8988T (cell line): ENCODE measurements at regions not wholly inside any gene's neighbourhood (a gene's known extent, or its start where the extent isn't known, plus 50 kb on each side); places are given as distances from the start of the nearest gene placed in this dataset.

ENCODE experiments used
- DNase-seq: peaks from one replicate; pipeline ENCODE4 v3.0.0; 2011

DNA sequence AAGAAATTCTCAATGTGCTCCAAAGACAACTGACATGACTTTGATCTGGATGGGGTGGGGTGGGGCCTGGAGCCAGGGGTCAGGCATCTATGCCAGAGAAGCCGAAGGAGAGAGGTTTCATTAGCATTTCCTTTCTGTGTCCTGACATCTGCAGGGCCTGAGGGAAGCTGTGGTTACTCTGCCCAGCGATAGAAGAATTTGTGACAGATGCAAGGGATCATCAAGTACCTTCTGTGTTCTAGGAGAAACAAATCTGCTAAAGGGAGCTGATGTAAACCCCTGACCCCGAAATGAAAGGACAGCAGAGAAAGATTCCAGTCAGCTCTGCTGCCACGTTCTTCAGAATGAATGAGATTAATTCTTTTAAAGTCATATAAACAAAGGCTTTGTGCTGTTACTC, 335.7 kb downstream of the PRELID2 start:
- DNase-seq = no peak

DNA sequence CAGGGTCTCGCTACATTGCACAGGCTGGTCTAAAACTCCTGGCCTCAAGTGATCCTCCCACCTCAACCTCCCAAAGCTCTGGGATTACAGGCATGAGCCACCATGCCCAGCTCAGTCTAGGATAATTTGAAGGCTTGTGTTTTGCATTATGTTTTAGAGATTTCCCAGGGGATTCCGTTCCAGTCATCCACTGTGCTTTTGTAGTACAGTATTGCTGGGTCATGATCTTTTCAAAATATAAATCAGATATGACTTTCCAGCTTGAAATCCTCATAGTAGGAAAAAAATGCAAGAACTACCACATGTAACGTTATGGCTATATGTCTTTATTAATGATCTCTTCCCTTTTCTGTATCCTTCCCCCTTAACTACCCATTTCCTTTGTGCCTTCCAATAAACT, 338.1 kb downstream of the PRELID2 start:
- no peak for DNase-seq

DNA sequence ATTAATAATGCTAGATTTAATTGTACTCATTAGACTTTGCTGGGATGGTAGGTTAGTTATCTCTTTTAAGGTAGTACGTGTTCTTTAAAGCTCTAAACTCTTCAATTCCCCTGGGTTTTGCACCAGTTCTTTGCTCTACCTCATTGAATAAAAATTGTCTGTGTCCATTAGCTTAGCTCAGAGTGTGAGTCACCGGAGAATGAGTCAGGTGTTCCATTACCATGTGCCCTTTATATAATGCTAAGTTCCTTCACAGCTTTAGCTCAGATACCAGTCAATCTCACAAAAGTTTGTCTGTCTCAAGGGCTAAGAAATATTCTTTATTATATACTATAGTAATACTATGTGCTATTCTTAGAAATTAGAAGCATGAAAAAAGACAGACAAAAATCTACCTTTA, 339.4 kb downstream of the PRELID2 start:
- no peak for DNase-seq

DNA sequence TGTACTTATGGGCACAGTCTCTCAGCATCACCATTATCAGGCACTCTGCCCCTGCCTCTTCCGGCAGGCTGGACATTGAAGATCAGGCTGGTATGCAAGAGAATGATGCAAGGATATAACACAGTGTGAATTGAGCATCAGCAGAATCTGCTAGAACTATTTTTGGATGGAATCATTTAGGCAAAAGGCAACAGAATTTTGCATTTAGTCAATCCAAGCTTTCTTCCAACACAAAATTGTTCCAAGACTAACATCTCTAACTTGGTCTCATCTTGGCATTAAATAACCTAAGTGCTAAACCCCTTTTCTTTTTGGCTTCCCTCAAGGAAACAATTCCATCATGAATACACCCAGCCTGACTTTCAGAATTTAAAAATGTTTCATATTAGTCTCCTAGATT, 339.9 kb downstream of the PRELID2 start:
- no peak for DNase-seq

DNA sequence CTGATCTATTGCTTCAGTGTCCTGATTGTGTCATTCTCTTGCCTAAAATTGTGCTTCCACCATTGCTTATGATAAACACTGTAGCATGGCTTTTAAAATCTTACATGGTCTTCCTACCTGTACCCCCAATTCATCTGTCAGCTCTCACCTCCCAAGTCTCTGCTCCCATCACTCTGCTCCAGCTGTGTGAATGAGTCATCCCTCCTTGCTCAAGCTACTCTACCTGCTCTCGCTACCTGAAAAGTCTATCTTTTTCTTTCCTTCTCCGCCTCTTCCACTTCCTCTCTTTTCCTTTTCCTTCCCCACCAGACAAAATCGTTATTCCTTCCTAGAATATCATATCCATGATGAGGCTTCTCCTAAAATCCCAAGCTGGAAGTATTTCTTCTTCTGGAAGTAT, 341.7 kb downstream of the PRELID2 start:
- DNase-seq = no peak

DNA sequence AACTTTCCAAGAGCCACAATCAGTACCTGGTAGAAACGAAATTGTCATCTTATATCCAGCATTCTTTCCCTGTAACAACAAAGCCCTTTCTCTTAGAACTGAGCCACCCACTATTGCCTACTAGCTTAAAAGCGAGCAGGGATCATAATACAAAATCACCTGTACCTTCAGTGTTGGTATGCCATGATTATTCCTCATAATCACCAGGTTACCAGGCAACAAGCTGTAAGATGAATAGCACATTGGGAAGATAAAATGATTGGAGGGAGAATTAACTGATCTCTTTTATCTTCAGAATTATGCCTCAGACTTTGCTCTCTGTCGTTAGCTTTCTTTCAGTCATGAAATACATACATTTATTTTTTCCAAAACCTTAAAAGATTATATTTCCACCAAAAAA, 345.6 kb downstream of the PRELID2 start:
- no peak for DNase-seq

DNA sequence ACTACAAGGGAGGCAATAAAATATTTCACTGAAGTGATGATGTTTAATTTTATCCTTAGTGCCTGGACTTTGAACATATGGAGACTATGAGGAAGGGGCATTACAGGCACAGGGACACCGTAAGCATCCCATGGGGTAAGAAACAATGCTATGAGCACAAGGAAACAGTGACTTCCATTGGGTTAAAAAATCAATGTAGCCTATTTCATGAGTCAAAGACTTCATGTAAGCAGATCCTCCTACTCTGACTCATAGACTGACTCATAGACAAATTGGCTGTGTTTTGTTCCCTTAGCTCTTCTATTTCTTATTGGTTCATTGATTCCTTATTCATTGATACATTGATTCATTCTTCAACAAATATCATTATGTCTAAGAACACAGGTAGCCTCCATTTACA, 351.0 kb downstream of the PRELID2 start:
- DNase-seq = no peak

DNA sequence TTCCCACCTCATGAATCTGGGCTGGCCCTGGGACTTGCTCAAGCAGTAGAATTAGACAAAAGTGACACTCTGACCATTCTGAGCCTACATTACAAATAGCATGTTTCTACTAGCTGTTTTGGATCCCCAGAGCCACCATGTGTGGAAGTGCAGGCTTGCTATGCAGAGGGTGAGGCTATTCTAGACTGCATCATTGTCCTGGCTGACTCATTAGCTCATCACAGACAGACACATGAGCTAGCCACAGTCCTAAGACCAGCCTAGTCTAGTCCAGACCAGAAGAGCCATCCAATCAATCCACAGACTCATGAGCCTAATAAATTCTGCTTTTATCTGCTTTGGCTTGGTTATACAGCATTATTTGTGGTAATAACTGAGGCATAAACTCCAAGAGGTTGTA, 351.9 kb downstream of the PRELID2 start:
- no peak for DNase-seq

DNA sequence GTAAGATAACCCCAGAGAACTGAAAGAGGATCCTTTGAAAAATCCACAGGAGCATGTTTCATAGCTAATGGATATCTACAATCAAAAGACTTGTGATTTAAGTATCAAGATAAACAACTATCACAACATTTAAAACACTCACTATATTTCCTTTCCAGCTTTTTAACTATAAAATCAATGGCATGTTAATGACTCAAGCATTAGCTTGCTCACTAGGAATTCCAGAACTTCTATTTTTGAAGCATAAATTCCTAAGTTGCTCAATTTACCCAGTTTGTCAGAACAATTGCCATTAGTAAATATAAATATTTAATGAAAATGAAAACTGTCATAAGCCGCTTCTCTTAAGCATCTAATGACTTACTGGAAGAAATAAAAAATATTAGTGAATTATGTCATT, 355.3 kb downstream of the PRELID2 start:
- DNase-seq = no peak

DNA sequence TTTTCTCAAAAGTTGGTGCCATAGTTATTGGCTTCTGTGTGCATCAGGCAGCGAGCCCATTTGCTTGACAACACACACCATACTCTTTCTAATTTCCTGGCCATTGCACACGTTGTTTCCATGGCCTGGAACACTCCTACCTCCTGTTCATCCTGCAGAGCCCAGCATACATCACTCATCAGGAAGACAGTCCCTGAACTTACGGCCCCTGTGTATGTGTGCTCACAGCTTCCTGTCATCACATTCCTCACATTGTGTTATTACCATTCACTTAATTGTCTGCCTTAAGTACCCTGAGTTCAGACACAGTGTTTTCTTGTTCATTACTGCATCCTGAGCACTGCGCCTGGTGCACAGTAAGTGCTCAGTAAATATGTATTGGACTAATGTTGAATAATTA, 355.9 kb downstream of the PRELID2 start:
- DNase-seq = no peak

DNA sequence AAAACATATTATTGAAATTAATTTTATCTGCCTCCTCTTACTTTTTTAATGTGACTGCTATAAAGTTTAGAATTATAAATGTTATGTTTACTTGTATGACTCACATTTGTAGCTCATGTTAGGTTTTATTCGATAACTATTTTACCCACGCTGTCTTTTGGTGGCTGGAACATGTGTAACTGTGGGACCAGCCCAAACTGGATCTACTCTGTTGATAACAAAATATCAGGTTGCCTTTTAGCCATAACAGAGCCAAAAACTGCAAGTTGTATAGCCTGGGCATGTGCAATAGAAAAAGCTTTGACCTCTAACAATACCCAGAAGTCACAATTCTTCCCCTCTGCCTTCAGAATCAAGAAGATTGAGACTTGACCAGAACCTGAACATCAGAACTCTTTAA, 356.5 kb downstream of the PRELID2 start:
- DNase-seq = no peak

DNA sequence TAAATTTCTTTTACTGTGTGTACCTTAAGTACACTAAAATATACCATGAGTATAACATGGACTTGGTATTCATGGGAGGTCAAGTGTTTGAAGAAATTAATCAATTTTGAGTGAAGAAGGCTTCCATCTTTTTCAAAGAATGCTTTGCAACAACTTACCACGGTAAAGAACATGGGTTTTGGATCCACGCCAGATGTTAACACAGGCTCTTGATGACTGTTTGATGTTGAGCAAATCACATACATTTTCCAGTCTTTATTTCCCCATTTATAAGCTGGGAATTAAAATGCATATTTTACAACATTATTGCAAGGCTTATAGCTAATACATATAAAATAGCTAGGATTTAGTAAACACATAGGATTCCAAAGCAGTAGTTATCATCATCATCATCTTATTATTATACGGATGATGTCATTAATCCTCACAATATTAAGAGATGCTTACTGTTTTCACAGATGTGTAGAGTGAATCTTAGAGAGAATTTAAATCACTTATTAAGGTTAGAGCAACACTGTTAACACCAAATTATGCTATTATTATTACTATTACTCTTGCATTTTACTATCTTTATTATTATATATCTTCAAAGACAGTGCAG, 362.0 kb downstream of the PRELID2 start:
- no peak for DNase-seq

DNA sequence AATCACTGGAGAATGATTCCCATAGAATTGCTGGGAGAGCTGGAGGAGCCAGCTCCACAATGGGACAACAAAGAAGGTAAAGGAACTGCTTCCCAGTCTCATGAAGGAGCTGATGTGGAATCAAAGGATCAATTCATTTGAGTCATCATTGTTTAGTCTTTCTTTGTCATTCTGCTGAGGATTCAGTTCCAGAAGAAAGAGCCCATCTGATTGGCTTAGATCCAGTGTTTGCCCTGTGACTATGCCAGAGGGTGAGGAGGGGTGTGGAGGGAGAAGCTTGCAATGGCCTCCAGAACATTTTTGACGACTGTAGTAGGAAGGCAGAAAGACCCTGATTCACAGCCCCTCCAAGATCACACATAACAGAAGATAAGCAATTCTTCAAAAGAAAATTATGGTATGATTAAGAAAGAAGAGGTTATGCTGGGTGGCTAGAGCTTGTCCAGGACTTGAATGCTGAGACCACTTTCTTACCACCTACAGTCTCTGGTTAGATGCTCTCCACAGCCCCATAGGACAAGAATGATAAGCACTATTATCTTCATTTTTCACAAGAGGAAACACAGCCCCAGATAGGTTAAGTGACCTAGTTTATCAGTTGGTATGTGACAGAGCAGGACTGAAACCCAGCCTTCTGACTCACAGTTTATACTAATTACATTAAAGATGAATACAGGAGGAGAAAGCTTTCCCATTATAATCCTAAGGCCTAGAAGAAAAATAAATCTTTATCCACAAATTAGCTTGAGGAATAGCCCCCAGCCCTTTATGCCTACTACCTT, 363.1 kb downstream of the PRELID2 start:
- no peak for DNase-seq

DNA sequence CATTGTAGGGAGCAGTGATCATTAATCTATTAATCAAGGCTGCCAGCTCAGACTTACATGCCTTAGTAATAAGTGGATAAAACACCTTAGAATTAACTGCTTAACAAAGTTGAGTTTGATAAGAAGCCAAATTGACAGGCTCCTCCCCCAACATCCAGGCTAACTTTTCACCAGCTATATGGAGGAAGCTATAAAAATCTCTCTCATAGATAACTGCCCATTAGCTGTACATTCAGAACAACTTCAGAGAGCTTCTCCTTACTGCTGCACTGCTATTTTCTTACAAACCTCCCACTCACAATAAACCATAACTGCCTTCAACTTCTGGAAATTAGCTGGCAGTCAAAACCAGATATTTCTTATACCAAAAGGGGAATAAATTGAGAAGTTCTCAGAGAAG, 364.1 kb downstream of the PRELID2 start:
- DNase-seq = no peak

DNA sequence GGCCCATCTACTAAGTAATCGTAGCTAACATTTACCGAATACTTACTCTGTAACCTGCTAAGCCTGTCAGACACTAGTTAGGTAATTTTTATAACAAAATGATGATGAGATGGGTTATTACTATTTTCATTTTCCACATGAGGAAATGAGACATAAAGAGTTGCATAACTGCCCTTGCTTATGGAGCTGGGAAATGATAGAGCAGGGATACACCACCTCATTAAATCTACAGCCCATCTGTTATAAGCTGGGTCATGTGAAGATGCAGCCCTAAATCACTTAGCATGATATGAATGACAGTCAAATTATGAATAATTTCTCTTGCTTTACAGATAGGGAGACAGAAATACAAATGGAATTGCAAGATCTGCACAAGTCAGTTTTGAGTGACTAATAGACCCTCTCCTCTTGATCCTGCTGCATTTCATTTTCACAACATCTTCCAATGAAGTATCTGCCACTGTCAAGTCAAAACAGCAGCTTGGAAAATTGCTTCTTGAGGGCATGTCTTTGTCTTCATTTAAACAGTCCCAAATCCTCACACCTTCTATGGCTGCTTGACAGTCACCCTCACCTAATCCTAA, 364.7 kb downstream of the PRELID2 start:
- DNase-seq = no peak

DNA sequence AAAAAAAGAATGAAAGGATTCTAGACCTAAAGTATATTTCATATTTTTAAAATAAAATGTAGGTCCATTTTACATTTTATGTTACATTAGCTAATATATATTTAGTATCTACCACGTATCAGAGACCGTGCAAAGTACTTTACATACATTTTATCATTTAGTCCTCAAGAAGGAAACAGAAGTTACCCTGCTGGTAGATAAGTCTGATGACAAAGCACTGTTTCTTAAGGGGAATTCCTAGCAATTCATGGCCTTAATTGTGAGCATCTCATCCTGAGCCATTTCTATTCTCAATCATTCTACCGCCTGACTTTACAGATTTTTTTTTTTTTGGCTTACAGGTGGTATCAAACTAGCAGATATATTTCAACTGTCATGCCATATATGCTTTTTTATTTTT, 367.7 kb downstream of the PRELID2 start:
- no peak for DNase-seq

DNA sequence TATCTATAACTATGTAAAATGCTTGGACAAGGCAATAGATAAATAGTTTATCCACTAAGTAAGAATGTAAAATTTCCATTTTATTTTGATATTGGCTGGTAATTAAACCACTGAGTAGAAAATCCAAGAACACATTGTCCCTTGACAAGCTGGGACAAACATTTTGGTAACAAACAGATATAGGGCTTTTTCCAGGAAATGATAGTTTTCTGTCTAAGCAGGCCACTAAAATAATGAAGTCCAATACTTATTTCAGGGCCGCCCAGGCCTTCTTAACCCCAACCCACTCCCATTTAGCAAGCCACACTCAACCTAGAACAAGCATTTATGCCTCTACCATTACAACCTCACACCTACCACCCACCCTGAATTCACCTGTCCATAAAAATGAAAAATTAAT, 368.6 kb downstream of the PRELID2 start:
- no peak for DNase-seq

DNA sequence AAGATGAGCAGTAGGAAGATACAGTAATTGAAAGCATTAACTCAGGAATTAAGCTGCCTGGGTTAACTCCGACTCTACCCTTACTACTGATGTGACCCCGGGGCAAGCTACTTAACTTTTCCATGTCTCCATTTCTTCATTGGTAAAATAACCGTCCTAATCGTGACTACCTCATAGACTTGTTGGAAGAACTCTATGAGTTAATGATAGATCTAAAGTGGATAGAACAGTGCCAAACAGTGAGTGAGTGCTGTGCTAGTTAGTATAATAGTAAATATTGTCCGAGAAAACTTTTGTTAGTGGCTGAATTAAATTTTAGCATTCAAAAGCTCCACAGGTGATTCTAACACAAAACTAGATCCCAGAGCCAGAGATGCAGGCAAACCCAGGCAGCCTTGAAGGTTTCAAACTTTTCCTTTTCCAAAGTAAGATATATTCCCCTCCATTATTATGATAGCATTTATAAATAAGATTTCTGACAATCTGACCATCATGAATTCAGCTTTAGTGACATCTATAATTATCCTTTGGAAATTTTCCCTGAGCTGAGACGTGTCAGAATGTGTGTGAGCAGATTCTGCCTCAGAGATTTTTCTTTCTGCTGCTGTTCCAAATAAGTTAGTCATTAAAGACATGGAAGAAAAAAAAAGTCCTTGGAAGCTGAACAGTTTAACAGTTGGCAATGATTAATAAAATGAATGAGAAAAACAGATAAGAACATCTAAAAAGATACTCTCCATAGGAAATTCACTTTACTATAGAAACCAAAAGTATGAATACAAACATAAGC, 369.5 kb downstream of the PRELID2 start:
- DNase-seq = no peak

DNA sequence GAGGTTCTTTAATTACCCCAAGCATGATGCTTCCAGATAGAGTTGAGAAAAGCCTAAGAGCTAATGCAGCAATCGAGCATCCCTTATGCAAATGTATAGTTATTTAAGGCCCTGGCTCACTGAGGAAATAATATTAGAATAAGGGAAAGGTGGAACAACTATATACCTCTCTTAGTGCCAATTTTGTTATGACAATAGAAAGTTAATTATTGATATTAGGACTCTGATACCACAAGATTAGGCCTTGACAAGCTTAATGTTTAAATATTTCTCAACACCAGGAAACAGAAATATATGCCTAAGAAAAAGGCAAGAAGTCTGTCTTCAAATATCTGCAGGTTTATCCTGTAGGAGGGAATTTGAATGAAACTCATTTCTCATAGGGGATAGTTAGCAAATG, 371.0 kb downstream of the PRELID2 start:
- no peak for DNase-seq

DNA sequence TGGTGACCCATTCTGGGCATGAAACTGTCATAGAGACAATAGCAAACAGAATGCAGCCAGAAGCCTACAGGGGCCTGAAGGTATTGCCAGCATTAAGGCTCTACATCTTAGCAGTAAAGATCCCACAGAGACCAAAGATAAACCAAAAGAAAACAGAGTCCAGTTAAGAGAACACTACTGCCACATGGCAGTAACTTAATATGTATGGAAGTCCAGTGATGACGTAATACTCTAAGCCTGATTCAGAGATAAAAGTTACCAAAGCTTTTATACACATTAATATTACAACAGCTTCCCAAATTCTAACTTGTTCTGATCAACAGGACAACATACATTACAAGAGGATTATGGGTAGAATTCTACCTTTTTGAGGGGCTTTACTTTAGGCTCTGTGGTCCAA, 371.5 kb downstream of the PRELID2 start:
- DNase-seq = no peak

DNA sequence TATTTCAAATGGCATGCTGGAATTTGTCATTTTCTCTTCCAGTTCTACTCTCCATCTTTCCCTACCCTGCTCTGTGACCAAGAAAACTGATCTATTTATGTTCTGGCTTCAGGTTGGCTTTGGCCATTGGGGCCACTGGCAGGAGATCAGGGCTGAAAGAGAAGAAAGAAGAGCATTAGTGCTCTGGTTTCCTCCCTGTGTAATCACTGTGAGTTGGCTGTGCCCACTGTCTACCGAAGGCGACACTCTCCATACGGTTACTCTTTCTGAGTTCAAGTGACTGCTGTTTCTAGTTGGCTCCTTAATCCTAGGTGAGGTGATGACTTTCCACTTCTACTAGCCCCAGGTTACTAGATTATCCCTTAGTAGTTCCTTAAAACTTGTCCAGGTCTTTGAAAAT, 372.6 kb downstream of the PRELID2 start:
- no peak for DNase-seq

DNA sequence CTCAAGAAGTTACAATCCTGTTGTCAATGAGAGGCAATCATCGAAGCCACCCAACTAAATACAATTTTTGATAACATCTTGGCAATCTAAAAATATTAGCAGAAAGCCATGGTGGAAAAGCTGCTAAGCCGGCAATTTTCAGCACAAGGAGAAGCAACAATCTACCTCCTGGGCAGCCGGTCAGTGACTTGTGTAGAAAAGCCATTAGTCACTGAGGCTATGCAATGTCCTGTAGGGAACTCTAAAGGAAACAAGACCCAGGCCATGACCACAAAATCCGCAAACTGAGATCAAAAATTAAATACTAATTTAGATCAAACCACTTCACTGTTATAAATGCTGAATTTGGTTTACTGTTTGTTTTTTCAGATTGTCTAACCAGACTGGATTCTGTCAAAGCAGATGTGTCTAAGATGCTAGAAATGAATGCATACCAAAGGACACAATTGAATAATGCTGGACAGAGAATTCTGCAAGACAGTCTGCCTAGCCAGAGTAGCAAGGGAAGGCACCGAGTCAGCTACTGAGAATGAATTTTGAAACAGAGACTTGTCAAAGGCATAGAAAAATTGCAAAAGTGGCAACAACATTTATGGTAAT, 384.8 kb downstream of the PRELID2 start:
- DNase-seq = no peak

DNA sequence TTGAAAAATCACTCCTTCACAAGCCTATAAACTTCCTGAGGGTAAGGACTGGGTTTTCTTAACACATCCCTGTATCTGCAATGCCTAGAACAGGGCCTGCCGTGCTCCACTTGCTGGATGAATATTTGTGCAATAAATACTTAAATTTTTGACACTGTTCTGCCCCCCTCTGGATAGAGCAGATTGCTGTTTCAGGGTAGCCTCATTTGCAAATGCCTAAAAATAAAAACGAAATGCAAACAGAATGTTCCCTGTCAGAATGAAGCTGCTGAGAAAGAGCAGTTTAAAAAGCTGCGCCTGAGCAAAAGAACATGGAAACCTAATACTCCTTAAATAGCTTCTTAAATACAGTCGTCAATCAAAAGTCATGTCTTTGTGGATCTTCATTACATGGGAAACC, 385.3 kb downstream of the PRELID2 start:
- DNase-seq = no peak
